ENCODE measurements at regions not wholly inside any gene's neighbourhood (a gene's known extent, or its start where the extent isn't known, plus 50 kb on each side); places are given as distances from the start of the nearest gene placed in this dataset.

GRCh38 chr16:86297866-86298757, 212.2 kb upstream of the FOXF1 start:
- no peak for DNase-seq (ENCODE audit: low read depth)
- no peak overlapping the region for H3K4me3 ChIP-seq (ENCODE audit: low read depth, low read length)

GRCh38 chr16:86298758-86299134, 211.6 kb upstream of the FOXF1 start:
- H3K4me3 ChIP-seq (ENCODE audit: low read depth, low read length), result no peak overlapping the region
- no peak for DNase-seq (ENCODE audit: low read depth)
- no peak for TF ChIP-seq CTCF (IDR thresholded peaks at IDR 0.05; ENCODE audit: insufficient read depth, low read depth, low read length, missing control alignments)

More at GRCh38 chr16:86297866-86298757, 212.2 kb upstream of the FOXF1 start:
- no peak for TF ChIP-seq CTCF (IDR thresholded peaks at IDR 0.05; ENCODE audit: insufficient read depth, low read depth, low read length, missing control alignments)

GRCh38 chr16:86299882-86300610, 210.3 kb upstream of the FOXF1 start:
- no peak overlapping the region for H3K4me3 ChIP-seq (ENCODE audit: low read depth, low read length)
- TF ChIP-seq CTCF (IDR thresholded peaks at IDR 0.05; ENCODE audit: insufficient read depth, low read depth, low read length, missing control alignments), result no peak
- no peak for DNase-seq (ENCODE audit: low read depth)

GRCh38 chr16:86300746-86301481, 209.4 kb upstream of the FOXF1 start:
- H3K4me3 ChIP-seq (ENCODE audit: low read depth, low read length), result no peak overlapping the region
- no peak for DNase-seq (ENCODE audit: low read depth)
- no peak for TF ChIP-seq CTCF (IDR thresholded peaks at IDR 0.05; ENCODE audit: insufficient read depth, low read depth, low read length, missing control alignments)

- no peak overlapping the region for H3K4me3 ChIP-seq (ENCODE audit: low read depth, low read length)
- DNase-seq (ENCODE audit: low read depth), result no peak
- TF ChIP-seq CTCF (IDR thresholded peaks at IDR 0.05; ENCODE audit: insufficient read depth, low read depth, low read length, missing control alignments), result no peak
Observed at GRCh38 chr16:86302421-86303109, 207.8 kb upstream of the FOXF1 start.
